CD1c-positive myeloid dendritic cell (primary cell): ENCODE measurements at regions not wholly inside any gene's neighbourhood (a gene's known extent, or its start where the extent isn't known, plus 50 kb on each side); places are given as distances from the start of the nearest gene placed in this dataset.

Experiments used
- DNase-seq: peaks from one replicate; pipeline ENCODE4 v3.0.0-alpha.2; 2016; ENCODE audit errors: extremely low spot score

DNA sequence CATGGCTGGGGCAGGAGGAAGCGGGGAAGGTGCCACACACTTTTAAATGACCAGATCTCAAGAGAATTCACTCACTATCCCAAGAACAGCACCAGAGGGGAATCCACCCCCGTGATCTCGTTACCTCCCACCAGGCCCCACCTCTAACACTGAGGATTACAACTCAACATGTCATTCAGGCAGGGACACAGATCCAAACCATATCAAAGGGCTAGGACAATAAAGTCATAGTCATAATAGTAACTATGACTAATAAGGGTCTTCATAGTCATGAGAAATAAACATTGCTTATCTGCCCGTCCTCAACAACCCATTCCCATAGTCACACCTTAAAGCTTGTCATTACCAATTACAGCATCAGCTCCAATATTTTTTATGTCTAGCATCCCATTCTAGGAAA, 65.3 kb upstream of the SMC2 start:
- DNase-seq = no peak
